Body of pancreas (tissue), 4 donors: ENCODE measurements at regions not wholly inside any gene's neighbourhood (a gene's known extent, or its start where the extent isn't known, plus 50 kb on each side); places are given as distances from the start of the nearest gene placed in this dataset.

ENCODE experiments used
- CTCF ChIP-seq, 7 experiments: fragments of 450-650 bp in 4 of 7; fragments of 200-600 bp in 3 of 7; sonication (generic) in 3 of 7; IDR thresholded peaks; one replicate each; pipeline ENCODE4 v1.5.1; 2016 to 2019; ENCODE audit warnings: antibody characterized with exemption in 7 of 7
- POLR2A ChIP-seq, 3 donors: fragments of 450-650 bp; IDR thresholded peaks; one replicate each; pipeline ENCODE4 v1.6.1; 2016; ENCODE audit warnings: antibody characterized with exemption in 3 of 3, mild to moderate bottlenecking in 2 of 3

- TF ChIP-seq CTCF (IDR thresholded peaks at IDR 0.05), result no peak
- no peak for TF ChIP-seq POLR2A (IDR thresholded peaks at IDR 0.05)
Observed at GRCh38 chr3:65153850-65154512, 466.2 kb upstream of the ADAMTS9 start.
